ENCODE measurements at regions not wholly inside any gene's neighbourhood (a gene's known extent, or its start where the extent isn't known, plus 50 kb on each side); places are given as distances from the start of the nearest gene placed in this dataset.
"Not testable (repeated sequence)": the region's sequence is repeated elsewhere in the genome, so short reads cannot be mapped to it uniquely, and the experiment has no call there.

DNA sequence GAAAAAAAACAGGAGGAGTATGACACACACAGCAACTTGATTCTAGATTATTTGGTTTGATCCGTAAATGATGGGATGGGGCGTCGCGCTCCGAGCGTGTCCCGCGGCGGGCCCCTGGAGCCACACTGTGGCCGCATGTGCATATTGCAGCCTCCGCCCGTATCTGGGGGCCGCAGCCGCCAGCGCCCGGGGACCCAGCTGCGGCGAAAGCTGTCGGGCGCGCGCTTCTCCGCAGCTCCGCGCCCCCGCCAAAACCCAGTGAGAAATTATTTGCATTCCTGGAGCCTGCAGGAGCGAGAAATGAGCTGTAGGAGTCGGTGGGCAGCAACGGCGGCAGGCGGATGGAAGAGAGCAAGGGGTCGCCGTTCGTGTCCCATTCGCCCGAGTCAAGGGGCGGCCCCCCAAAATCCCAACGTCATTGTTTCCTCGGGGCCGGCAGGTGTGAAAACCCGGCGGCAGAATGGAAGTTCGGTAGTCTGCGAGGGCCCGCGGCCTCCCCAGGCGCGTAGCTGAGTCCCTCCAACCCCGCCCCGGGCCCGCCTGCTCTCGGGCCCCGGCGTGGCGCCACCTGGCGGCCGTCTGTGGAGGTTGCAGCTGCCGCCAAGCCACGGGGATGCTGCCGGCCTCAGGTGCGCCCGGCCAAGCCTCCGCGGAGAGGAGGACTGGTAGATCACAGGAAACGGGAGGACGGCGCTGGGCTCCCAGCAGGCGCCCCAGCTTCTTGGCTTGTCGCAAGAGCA, 86.8 kb downstream of the FAM72B start:
- POLR2A ChIA-PET (ENCODE audit: partially characterized antibody); H3K27me3 Mint-ChIP-seq; H3K36me3 Mint-ChIP-seq; H3K4me3 ChIP-seq (ENCODE audit: low read length in 2 of 2); H3K4me1 ChIP-seq (ENCODE audit: insufficient read depth, low read length); H3K27ac ChIP-seq (ENCODE audit: low read depth, low read length); CTCF ChIA-PET (ENCODE audit: partially characterized antibody); H3K27me3 ChIP-seq (ENCODE audit: insufficient read depth, low read length); intact Hi-C loops (cut with micrococcal nuclease); H3K4me1 Mint-ChIP-seq; H3K9me3 Mint-ChIP-seq; H3K9me3 ChIP-seq (ENCODE audit: control insufficient read depth in 1 of 2, low read length in 2 of 2); H3K36me3 ChIP-seq (ENCODE audit: insufficient read depth, low read length): not testable (repeated sequence)
- peak; percentile 77 to 85 (median 81) for DNase-seq
- Mint-ChIP-seq H3K27ac (peak overlapping the region in 1 of 7 donors; percentile 48), H3K4me3 (peak overlapping the region in 6 of 8 donors; percentile 38 to 71 (median 45))

DNA sequence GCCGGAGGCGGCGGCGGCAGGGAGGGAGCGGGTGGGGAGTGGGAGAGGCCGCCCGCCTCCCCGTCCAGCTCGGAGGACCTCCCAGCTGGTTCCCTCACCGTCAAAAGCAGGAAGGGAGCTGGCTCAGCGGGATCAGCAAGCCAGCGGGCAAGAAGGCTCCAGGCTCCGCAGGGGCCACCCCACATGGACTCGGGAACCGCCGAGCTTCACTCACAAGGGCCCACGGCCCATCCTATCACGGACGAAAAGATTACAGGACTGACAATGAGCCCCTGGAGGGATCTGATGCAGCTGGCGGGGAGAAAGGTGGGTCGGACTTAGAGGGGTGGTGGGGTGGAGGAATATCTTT, 86.3 kb downstream of the FAM72B start:
- H3K4me1 ChIP-seq (ENCODE audit: insufficient read depth, low read length); POLR2A ChIA-PET (ENCODE audit: partially characterized antibody); H3K4me1 Mint-ChIP-seq; H3K36me3 ChIP-seq (ENCODE audit: insufficient read depth, low read length); H3K9me3 ChIP-seq (ENCODE audit: control insufficient read depth in 1 of 2, low read length in 2 of 2); intact Hi-C loops (cut with micrococcal nuclease); H3K27ac Mint-ChIP-seq; H3K4me3 ChIP-seq (ENCODE audit: low read length in 2 of 2); H3K9me3 Mint-ChIP-seq; CTCF ChIA-PET (ENCODE audit: partially characterized antibody); H3K27me3 ChIP-seq (ENCODE audit: insufficient read depth, low read length); DNase-seq; H3K27ac ChIP-seq (ENCODE audit: low read depth, low read length); H3K4me3 Mint-ChIP-seq; H3K36me3 Mint-ChIP-seq; H3K27me3 Mint-ChIP-seq: not testable (repeated sequence)

DNA sequence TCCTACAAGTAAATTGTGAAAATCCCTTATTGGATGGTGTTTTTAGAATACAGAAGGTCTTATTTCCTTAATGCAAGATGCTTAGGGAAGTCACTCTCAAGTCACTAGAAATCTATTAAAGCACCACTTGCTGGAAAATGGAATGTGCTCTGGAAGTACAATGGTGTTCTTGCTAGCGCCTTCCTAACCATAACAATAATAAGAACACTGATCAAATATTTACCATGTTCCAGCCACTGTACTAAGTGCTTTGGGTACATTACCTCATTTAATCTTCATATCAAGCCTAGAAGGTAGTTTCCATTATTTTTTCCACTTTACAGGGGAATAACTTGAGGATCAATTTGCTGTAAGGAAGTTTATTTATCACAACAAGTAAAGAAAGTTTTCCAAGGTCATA, 75.1 kb downstream of the FAM72B start:
- POLR2A ChIA-PET (ENCODE audit: partially characterized antibody); H3K27ac ChIP-seq (ENCODE audit: low read depth, low read length); H3K4me3 ChIP-seq (ENCODE audit: low read length in 2 of 2); H3K9me3 Mint-ChIP-seq; H3K4me1 ChIP-seq (ENCODE audit: insufficient read depth, low read length); H3K36me3 ChIP-seq (ENCODE audit: insufficient read depth, low read length); CTCF ChIA-PET (ENCODE audit: partially characterized antibody); H3K9me3 ChIP-seq (ENCODE audit: control insufficient read depth in 1 of 2, low read length in 2 of 2); H3K27me3 ChIP-seq (ENCODE audit: insufficient read depth, low read length); H3K36me3 Mint-ChIP-seq; H3K27ac Mint-ChIP-seq; intact Hi-C loops (cut with micrococcal nuclease); DNase-seq; H3K27me3 Mint-ChIP-seq; H3K4me1 Mint-ChIP-seq; H3K4me3 Mint-ChIP-seq: not testable (repeated sequence)

DNA sequence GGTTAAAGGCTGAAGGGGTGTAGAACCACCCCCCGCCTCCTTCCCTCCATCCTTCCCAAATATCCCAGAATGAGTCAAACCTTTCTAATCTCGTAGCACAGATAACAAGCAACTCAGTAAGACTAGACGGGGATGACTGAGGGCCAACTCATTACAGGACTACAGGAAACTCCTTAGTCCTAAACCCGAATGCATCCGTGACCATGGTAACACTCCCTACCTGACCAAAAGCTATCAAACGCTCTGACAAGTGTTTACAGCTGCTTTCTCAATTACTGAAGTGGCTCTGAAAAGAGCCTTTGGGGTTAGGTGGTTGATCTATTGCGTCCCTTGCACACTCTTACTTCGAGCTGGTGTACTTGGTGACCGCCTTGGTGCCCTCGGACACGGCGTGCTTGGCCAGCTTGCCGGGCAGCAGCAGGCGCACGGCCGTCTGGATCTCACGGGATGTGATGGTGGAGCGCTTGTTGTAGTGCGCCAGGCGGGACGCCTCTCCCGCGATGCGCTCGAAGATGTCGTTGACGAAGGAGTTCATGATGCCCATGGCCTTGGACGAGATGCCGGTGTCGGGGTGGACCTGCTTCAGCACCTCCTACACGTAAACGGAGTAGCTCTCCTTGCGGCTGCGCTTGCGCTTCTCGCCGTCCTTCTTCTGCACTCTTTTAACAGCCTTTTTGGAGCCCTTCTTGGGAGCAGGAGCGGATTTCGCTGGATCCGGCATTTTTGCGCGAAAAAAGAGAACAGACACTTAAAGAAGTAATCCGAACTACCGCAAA, 67.4 kb downstream of the FAM72B start:
- H3K27me3 Mint-ChIP-seq; DNase-seq; H3K4me3 ChIP-seq (ENCODE audit: low read length in 2 of 2); H3K9me3 Mint-ChIP-seq; H3K36me3 Mint-ChIP-seq; H3K36me3 ChIP-seq (ENCODE audit: insufficient read depth, low read length); CTCF ChIA-PET (ENCODE audit: partially characterized antibody); POLR2A ChIA-PET (ENCODE audit: partially characterized antibody); intact Hi-C loops (cut with micrococcal nuclease); H3K4me3 Mint-ChIP-seq; H3K27ac ChIP-seq (ENCODE audit: low read depth, low read length); H3K27me3 ChIP-seq (ENCODE audit: insufficient read depth, low read length); H3K4me1 Mint-ChIP-seq; H3K9me3 ChIP-seq (ENCODE audit: control insufficient read depth in 1 of 2, low read length in 2 of 2); H3K4me1 ChIP-seq (ENCODE audit: insufficient read depth, low read length); H3K27ac Mint-ChIP-seq: not testable (repeated sequence)

DNA sequence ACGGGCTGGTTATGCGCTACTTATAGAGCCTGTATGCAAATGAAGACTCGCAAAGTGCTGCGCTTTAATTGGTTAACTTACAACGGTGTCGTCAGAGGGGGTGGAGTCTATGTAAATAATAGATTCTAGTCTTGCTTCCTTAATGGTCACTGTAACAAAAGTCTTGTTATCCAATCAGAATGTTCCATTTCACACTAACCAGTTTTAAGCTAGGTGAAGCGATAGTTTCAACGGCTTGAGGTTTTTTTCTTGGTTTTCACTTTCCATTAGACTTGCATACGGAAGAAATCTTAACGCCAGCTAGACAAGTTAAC, 66.9 kb downstream of the FAM72B start:
- H3K4me3 Mint-ChIP-seq; POLR2A ChIA-PET (ENCODE audit: partially characterized antibody); H3K27me3 ChIP-seq (ENCODE audit: insufficient read depth, low read length); H3K9me3 ChIP-seq (ENCODE audit: control insufficient read depth in 1 of 2, low read length in 2 of 2); H3K4me1 ChIP-seq (ENCODE audit: insufficient read depth, low read length); H3K36me3 ChIP-seq (ENCODE audit: insufficient read depth, low read length); H3K4me3 ChIP-seq (ENCODE audit: low read length in 2 of 2); H3K27ac ChIP-seq (ENCODE audit: low read depth, low read length); H3K27ac Mint-ChIP-seq; DNase-seq; CTCF ChIA-PET (ENCODE audit: partially characterized antibody); H3K36me3 Mint-ChIP-seq; H3K27me3 Mint-ChIP-seq; intact Hi-C loops (cut with micrococcal nuclease); H3K9me3 Mint-ChIP-seq; H3K4me1 Mint-ChIP-seq: not testable (repeated sequence)

DNA sequence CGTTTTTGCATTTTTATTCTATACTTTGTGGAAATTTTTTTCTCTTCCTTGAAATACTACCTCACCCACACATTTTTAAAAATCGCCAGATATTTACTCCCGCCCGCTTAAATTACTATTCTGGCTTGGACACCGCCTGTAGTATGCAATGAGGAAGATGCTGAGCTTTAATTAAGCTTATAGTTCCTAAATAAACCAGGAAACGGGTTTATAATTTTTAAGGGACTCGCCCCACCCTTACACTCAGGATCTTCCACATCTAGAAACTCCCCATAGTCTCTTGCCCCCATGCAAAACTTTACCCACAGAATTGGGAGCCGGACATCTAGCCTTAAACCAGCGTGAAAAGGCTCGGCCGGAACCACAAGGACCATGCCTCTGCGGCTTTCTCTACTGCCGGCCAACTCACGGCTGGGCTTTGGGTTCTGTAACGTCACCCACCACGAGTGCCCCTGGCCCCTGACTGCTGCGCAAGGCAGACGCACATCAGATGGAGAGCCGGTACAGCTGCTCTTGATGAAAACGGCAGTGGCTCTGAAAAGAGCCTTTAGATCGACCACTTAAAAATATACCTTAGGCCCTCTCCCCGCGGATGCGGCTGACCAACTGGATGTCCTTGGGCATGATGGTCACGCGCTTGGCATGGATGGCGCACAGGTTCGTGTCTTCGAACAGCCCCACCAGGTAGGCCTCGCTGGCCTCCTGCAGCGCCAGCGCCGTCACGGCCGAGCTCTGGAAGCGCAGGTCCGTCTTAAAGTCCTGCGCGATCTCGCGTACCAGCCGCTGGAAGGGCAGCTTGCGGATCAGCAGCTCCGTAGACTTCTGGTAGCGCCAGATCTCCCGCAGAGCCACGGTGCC, 66.3 kb downstream of the FAM72B start:
- intact Hi-C loops (cut with micrococcal nuclease); H3K27ac ChIP-seq (ENCODE audit: low read depth, low read length); DNase-seq; POLR2A ChIA-PET (ENCODE audit: partially characterized antibody); H3K36me3 Mint-ChIP-seq; H3K4me3 ChIP-seq (ENCODE audit: low read length in 2 of 2); H3K27me3 Mint-ChIP-seq; H3K9me3 ChIP-seq (ENCODE audit: control insufficient read depth in 1 of 2, low read length in 2 of 2); CTCF ChIA-PET (ENCODE audit: partially characterized antibody); H3K36me3 ChIP-seq (ENCODE audit: insufficient read depth, low read length); H3K4me1 ChIP-seq (ENCODE audit: insufficient read depth, low read length); H3K27ac Mint-ChIP-seq; H3K4me1 Mint-ChIP-seq; H3K27me3 ChIP-seq (ENCODE audit: insufficient read depth, low read length); H3K9me3 Mint-ChIP-seq: not testable (repeated sequence)
- peak overlapping the region in 3 of 8 donors; percentile 31 to 45 (median 44) for H3K4me3 Mint-ChIP-seq

Measured in CD4-positive, alpha-beta memory T cell (primary cell).